GM19328 (cell line): ENCODE measurements at regions not wholly inside any gene's neighbourhood (a gene's known extent, or its start where the extent isn't known, plus 50 kb on each side); places are given as distances from the start of the nearest gene placed in this dataset.

ENCODE experiments used
- ATAC-seq: cut with Tn5 transposase; IDR thresholded peaks from one replicate; pipeline ENCODE4 v1.9.1; 2021; ENCODE audit warnings: mild to moderate bottlenecking, moderate library complexity; ENCODE audit not compliant: unreplicated experiment

- no peak for ATAC-seq
These were observed 65.2 kb upstream of the UBE2E1 start for GRCh38 chr3:23740517-23740965.

GRCh38 chr3:23741036-23741706 lies 64.6 kb upstream of the UBE2E1 start:
- no peak for ATAC-seq

GRCh38 chr3:23743141-23743784 lies 62.5 kb upstream of the UBE2E1 start:
- ATAC-seq: no peak

GRCh38 chr3:23746441-23746840 lies 59.3 kb upstream of the UBE2E1 start:
- no peak for ATAC-seq

GRCh38 chr3:23747841-23748240 lies 57.9 kb upstream of the UBE2E1 start:
- no peak for ATAC-seq

DNA sequence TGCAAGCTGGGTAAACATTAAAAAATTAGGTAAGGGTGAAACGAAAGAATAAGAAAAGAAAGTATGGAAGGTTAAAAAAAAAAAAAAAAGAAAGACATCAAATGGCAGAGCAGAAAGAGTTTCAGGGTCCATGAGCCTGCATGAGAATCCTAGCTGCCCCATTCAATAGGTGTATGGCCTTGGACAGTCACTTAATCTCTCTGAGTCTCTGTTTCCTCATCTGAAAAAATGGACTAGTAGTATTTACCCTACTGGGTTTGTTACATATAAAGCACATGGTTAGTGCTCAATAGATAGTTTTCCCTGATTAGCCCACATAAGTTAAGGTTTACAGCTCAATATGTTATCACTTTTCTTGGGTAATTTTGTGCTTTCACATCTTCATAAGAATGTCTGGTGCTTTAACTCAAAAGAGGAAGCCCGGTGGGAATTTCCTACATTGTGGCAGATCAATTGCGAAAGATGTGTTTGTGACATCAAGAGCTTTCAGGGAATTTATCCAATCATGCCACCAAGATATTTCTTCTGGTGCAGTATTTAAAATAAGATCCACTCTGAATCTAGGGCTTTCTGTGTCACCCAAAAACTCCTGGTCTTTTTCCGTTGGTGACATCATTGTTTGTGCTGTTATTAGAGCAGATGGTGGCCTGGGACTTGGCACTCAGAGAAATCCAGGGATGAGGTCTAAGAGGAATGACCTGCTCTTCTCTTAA lies 57.2 kb upstream of the UBE2E1 start:
- ATAC-seq: no peak

DNA sequence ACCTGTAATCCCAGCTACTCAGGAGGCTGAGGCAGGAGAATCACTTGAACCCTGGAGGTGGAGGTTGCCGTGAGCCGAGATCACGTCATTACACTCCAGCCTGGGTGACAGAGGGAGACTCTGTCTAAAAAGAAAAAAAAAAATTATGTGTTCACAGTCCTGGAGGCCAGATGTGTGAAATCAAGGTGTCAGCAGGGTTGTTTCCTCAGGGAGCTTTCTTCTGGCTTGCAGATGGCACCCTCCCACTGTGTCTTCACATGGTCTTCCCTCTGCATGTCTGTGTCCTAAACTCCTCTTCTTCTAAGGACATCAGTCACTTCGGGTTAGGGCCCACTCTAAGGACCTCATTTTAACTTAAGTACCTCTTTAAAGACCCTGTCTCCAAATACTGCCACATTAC lies 56.1 kb upstream of the UBE2E1 start:
- no peak for ATAC-seq

DNA sequence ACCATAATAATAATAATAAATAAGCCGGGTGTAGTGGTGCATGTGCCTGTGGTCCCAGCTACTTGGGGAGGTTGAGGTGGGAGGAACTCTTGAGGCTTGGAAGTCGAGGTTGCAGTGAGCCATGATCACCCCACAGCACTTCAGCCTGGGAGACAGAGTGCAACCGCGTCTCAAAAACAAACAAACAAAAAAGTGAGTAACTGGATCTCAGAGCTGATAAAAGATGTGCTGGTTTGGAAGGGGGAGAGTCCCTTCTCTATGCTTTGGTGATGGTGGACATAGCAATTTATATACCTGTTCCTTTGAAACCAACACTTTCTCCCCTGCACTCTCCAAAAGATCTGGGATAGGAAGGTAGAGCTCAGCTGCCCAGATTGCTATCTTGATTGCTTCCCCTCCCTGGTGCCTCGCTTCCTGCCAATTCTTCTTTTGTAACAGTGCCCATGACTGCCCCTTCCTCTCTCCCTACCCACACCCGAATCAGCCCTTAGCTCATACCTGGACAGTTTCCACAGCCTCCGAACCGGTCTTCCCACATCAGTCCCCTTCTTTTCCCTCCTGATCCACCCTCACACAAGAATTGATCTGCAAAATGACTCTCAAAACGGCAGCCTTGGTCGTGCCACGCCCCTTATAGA lies 55.1 kb upstream of the UBE2E1 start:
- no peak for ATAC-seq

GRCh38 chr3:23751212-23751723 lies 54.5 kb upstream of the UBE2E1 start:
- no peak for ATAC-seq

GRCh38 chr3:23752126-23752525 lies 53.6 kb upstream of the UBE2E1 start:
- no peak for ATAC-seq

GRCh38 chr3:23754215-23754614 lies 51.5 kb upstream of the UBE2E1 start:
- no peak for ATAC-seq
